ENCODE measurements at regions not wholly inside any gene's neighbourhood (a gene's known extent, or its start where the extent isn't known, plus 50 kb on each side); places are given as distances from the start of the nearest gene placed in this dataset.

GRCh38 chr9:80632041-80632440, 1057.3 kb downstream of the TLE1 start:
- H3K4me3 ChIP-seq: no peak overlapping the region

GRCh38 chr9:80622508-80622907, 1050.7 kb downstream of the TLE4 start:
- ATAC-seq (no peak), DNase-seq (no peak)
- intact Hi-C loops (cut with DNase I, micrococcal nuclease): no loop called here
- Histone ChIP-seq H3K4me3 (no peak overlapping the region), H3K36me3 (ENCODE audit: low read depth) (no peaks in the 10 kb centered on the region), H3K9me3 (no peaks in the 10 kb centered on the region), H3K4me1 (ENCODE audit: low read depth) (no peaks in the 10 kb centered on the region)
- no peak for TF ChIP-seq CTCF (IDR thresholded peaks at IDR 0.05)

More at GRCh38 chr9:80632041-80632440, 1057.3 kb downstream of the TLE1 start:
- Histone ChIP-seq H3K9me3 (peaks cover 11% of the 10 kb centered on the region), H3K36me3 (ENCODE audit: low read depth) (no peaks in the 10 kb centered on the region), H3K4me1 (ENCODE audit: low read depth) (no peaks in the 10 kb centered on the region)
- DNase-seq (no peak), ATAC-seq (no peak)
- no peak for TF ChIP-seq CTCF (IDR thresholded peaks at IDR 0.05)
- intact Hi-C loops (cut with DNase I, micrococcal nuclease): no loop called here

GRCh38 chr9:80619356-80619755, 1047.6 kb downstream of the TLE4 start:
- no peak overlapping the region for H3K4me3 ChIP-seq
- H3K36me3 ChIP-seq (ENCODE audit: low read depth): no peaks in the 10 kb centered on the region
- no peak for TF ChIP-seq CTCF (IDR thresholded peaks at IDR 0.05)
- H3K9me3 ChIP-seq: no peaks in the 10 kb centered on the region
- ATAC-seq (no peak), DNase-seq (no peak)
- H3K4me1 ChIP-seq (ENCODE audit: low read depth): no peaks in the 10 kb centered on the region
- intact Hi-C loops (cut with DNase I, micrococcal nuclease): no loop called here

- intact Hi-C loops (cut with DNase I, micrococcal nuclease): no loop called here
Measured at GRCh38 chr9:80615964-80616363, 1044.2 kb downstream of the TLE4 start.

GRCh38 chr9:80605793-80606192, 1034.0 kb downstream of the TLE4 start:
- ATAC-seq (peak; percentile 18), DNase-seq (peak in 1 of 3 donors; percentile 5)
- intact Hi-C loops (cut with DNase I, micrococcal nuclease): no loop called here
- Histone ChIP-seq H3K9me3 (no peaks in the 10 kb centered on the region), H3K36me3 (ENCODE audit: low read depth) (no peaks in the 10 kb centered on the region), H3K4me1 (ENCODE audit: low read depth) (no peaks in the 10 kb centered on the region), H3K4me3 (no peak overlapping the region)
- TF ChIP-seq CTCF (IDR thresholded peaks at IDR 0.05): no peak

More at GRCh38 chr9:80615964-80616363, 1044.2 kb downstream of the TLE4 start:
- H3K4me3 ChIP-seq: no peak overlapping the region
- DNase-seq (no peak), ATAC-seq (no peak)
- H3K9me3 ChIP-seq: no peaks in the 10 kb centered on the region
- no peaks in the 10 kb centered on the region for H3K4me1 ChIP-seq (ENCODE audit: low read depth)
- no peak for TF ChIP-seq CTCF (IDR thresholded peaks at IDR 0.05)
- H3K36me3 ChIP-seq (ENCODE audit: low read depth): no peaks in the 10 kb centered on the region

GRCh38 chr9:80605129-80605528, 1033.4 kb downstream of the TLE4 start:
- ATAC-seq: peak; percentile 49
- intact Hi-C loops (cut with DNase I, micrococcal nuclease): no loop called here

More at GRCh38 chr9:80605129-80605528, 1033.4 kb downstream of the TLE4 start:
- Histone ChIP-seq H3K4me3 (no peak overlapping the region), H3K36me3 (ENCODE audit: low read depth) (no peaks in the 10 kb centered on the region), H3K4me1 (ENCODE audit: low read depth) (no peaks in the 10 kb centered on the region), H3K9me3 (no peaks in the 10 kb centered on the region)
- DNase-seq: no peak
- no peak for TF ChIP-seq CTCF (IDR thresholded peaks at IDR 0.05)
